DMS 273 (cell line): ENCODE measurements at regions not wholly inside any gene's neighbourhood (a gene's known extent, or its start where the extent isn't known, plus 50 kb on each side); places are given as distances from the start of the nearest gene placed in this dataset.
"Not testable (repeated sequence)": the region's sequence is repeated elsewhere in the genome, so short reads cannot be mapped to it uniquely, and the experiment has no call there.

Experiments
- DNase-seq: peaks from one replicate; lab custom pipeline; 2025; ENCODE audit not compliant: unreplicated experiment; lab: John Stamatoyannopoulos, UW

- not testable (repeated sequence) for DNase-seq
These were observed 452.5 kb upstream of the NDN start for GRCh38 chr15:24139622-24140021.

GRCh38 chr15:24145070-24145469 lies 458.0 kb upstream of the NDN start:
- not testable (repeated sequence) for DNase-seq

GRCh38 chr15:24146251-24146650 lies 459.1 kb upstream of the NDN start:
- no peak for DNase-seq

- DNase-seq: no peak
These were observed 463.4 kb upstream of the NDN start for GRCh38 chr15:24150542-24150941.

- not testable (repeated sequence) for DNase-seq
These were observed 471.2 kb upstream of the NDN start for GRCh38 chr15:24158306-24158705.

- DNase-seq: not testable (repeated sequence)
These were observed 478.4 kb upstream of the NDN start for GRCh38 chr15:24165512-24165911.

- DNase-seq: not testable (repeated sequence)
These were observed 473.3 kb upstream of the NPAP1 start for GRCh38 chr15:24202297-24202696.

- DNase-seq: not testable (repeated sequence)
These were observed 463.7 kb upstream of the NPAP1 start for GRCh38 chr15:24211742-24212476.

- DNase-seq: no peak
These were observed 451.8 kb upstream of the NPAP1 start for GRCh38 chr15:24223739-24224138.

- DNase-seq: no peak
These were observed 451.4 kb upstream of the NPAP1 start for GRCh38 chr15:24224161-24224560.

- not testable (repeated sequence) for DNase-seq
These were observed 446.7 kb upstream of the NPAP1 start for GRCh38 chr15:24228922-24229321.

GRCh38 chr15:24233134-24233533 lies 442.4 kb upstream of the NPAP1 start:
- DNase-seq: not testable (repeated sequence)

GRCh38 chr15:24240580-24240979 lies 435.0 kb upstream of the NPAP1 start:
- not testable (repeated sequence) for DNase-seq

- not testable (repeated sequence) for DNase-seq
These were observed 416.5 kb upstream of the NPAP1 start for GRCh38 chr15:24259106-24259505.

- DNase-seq: not testable (repeated sequence)
These were observed 415.2 kb upstream of the NPAP1 start for GRCh38 chr15:24260407-24260806.

- DNase-seq: not testable (repeated sequence)
These were observed 414.7 kb upstream of the NPAP1 start for GRCh38 chr15:24260854-24261253.

GRCh38 chr15:24268536-24269165 lies 406.9 kb upstream of the NPAP1 start:
- not testable (repeated sequence) for DNase-seq

- DNase-seq: no peak
These were observed 406.4 kb upstream of the NPAP1 start for GRCh38 chr15:24269166-24269571.

- no peak for DNase-seq
These were observed 405.7 kb upstream of the NPAP1 start for GRCh38 chr15:24269923-24270322.

- not testable (repeated sequence) for DNase-seq
These were observed 403.9 kb upstream of the NPAP1 start for GRCh38 chr15:24271496-24272244.

- no peak for DNase-seq
These were observed 382.7 kb upstream of the NPAP1 start for GRCh38 chr15:24292837-24293236.
